ENCODE measurements at regions not wholly inside any gene's neighbourhood (a gene's known extent, or its start where the extent isn't known, plus 50 kb on each side); places are given as distances from the start of the nearest gene placed in this dataset.

DNA sequence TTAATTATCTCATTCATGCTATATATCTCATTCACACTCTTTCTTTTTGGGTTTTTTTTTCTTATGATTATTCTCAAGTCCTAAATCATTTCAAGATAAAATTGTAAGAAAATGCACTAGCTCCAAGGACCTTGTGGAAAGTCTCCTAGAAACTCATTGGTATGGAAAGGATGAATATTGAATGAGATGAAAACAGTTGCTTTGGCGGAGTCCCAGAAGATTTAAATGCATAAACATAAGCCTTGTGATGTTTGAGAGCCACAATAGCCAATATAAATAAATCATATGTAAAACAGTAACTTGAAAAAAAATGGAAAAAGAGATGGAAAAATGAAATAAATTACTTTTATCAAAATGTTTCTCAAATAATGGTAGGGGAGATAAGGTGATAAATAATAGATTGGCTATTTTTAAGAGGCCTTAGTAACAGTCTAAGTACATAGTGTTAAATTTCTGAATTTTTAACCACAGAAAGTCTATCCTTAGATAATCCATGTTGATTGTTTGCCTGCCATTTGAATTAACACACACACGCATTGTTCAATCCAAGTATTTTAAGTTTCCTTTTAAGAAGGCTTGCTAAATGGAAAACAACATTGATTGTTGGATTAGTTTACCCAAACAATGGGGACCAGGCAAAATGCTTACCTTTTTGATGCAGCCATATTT lies 81.1 kb upstream of the CD2AP start:
- peaks cover 2% of the 10 kb centered on the region; the same call in 1 of the 2 replicates for H3K27me3 ChIP-seq (replicated peaks; ENCODE audit: control insufficient read depth, insufficient read depth, low read length)
- TF ChIP-seq, protein P1, sequence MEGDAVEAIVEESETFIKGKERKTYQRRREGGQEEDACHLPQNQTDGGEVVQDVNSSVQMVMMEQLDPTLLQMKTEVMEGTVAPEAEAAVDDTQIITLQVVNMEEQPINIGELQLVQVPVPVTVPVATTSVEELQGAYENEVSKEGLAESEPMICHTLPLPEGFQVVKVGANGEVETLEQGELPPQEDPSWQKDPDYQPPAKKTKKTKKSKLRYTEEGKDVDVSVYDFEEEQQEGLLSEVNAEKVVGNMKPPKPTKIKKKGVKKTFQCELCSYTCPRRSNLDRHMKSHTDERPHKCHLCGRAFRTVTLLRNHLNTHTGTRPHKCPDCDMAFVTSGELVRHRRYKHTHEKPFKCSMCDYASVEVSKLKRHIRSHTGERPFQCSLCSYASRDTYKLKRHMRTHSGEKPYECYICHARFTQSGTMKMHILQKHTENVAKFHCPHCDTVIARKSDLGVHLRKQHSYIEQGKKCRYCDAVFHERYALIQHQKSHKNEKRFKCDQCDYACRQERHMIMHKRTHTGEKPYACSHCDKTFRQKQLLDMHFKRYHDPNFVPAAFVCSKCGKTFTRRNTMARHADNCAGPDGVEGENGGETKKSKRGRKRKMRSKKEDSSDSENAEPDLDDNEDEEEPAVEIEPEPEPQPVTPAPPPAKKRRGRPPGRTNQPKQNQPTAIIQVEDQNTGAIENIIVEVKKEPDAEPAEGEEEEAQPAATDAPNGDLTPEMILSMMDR (IDR thresholded peaks at IDR 0.05; ENCODE audit: insufficient read depth, low read length, poor library complexity, severe bottlenecking): no peak
- no peaks in the 10 kb centered on the region for H3K36me3 ChIP-seq (ENCODE audit: control insufficient read depth, insufficient read depth, low read length)
- no peak overlapping the region for H3K4me3 ChIP-seq (replicated peaks; ENCODE audit: low read depth, low read length)
- DNase-seq (ENCODE audit: extremely low read depth, insufficient read length): no peak

DNA sequence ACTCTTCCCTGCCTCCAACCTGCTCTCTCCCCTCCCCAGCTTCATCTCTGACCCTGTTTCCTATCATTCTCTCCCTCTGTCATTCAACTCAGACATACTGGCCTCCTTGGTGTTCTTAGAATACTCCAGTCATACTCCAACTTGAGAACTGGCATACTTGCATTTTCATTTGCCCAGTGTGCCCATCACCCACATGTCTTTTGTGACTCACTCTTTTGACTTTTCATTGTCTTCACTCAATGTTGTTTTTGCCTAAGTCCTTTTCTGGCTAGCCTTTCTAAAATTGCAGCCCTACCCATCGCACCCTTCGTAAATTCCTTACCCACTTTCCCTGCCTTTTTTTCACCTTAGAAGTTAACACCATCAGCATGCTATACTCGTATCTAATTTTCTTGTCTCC lies 77.0 kb upstream of the CD2AP start:
- TF ChIP-seq, protein P1 (IDR thresholded peaks at IDR 0.05; ENCODE audit: insufficient read depth, low read length, poor library complexity, severe bottlenecking): no peak
- peaks cover 2% of the 10 kb centered on the region; the same call in 1 of the 2 replicates for H3K27me3 ChIP-seq (replicated peaks; ENCODE audit: control insufficient read depth, insufficient read depth, low read length)
- H3K36me3 ChIP-seq (ENCODE audit: control insufficient read depth, insufficient read depth, low read length): no peaks in the 10 kb centered on the region
- DNase-seq (ENCODE audit: extremely low read depth, insufficient read length): no peak
- H3K4me3 ChIP-seq (replicated peaks; ENCODE audit: low read depth, low read length): no peak overlapping the region

DNA sequence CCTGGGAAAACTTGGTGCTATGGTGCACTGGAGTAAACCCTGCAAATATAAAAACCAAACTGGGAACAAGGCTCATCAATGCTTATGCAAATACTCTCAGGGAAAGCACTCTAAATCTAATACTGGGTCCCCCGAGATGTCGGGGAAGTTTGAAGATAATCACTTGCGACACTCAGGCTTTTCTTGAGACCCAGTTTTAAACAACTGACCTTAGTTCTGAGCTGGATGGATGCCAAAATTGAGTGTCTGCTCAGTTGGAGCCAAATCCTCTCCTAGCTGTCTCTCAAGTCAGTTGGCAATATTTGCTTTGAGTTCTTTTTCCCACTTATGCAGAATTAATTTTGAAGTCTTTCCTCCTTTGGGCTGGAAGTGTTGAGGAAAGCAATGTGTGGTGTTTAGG lies 75.5 kb upstream of the CD2AP start:
- no peak for DNase-seq (ENCODE audit: extremely low read depth, insufficient read length)
- no peak overlapping the region for H3K4me3 ChIP-seq (replicated peaks; ENCODE audit: low read depth, low read length)
- no peaks in the 10 kb centered on the region for H3K36me3 ChIP-seq (ENCODE audit: control insufficient read depth, insufficient read depth, low read length)
- H3K27me3 ChIP-seq (replicated peaks; ENCODE audit: control insufficient read depth, insufficient read depth, low read length): peaks cover 2% of the 10 kb centered on the region; the same call in 1 of the 2 replicates
- TF ChIP-seq, protein P1 (IDR thresholded peaks at IDR 0.05; ENCODE audit: insufficient read depth, low read length, poor library complexity, severe bottlenecking): no peak

DNA sequence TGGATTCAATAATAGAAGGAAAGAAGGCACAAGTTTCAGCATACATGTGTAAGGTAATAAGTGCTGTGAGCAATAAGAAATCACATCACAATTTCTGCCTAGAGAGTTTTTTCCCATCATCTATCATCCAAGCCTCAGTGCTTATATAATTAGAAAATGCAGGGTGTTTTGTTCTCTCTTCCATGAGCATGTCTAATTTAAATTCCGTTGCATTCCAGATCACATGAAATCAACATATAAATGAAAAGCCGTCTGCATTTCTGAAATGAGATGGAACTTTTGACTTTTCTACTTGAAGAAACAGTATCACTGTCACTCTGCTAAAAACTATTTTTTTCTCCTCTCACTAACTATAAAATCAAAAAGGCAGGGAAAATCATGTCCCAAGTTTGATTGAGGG lies 74.5 kb upstream of the CD2AP start:
- no peak overlapping the region for H3K4me3 ChIP-seq (replicated peaks; ENCODE audit: low read depth, low read length)
- DNase-seq (ENCODE audit: extremely low read depth, insufficient read length): no peak
- peaks cover 2% of the 10 kb centered on the region; the same call in 1 of the 2 replicates for H3K27me3 ChIP-seq (replicated peaks; ENCODE audit: control insufficient read depth, insufficient read depth, low read length)
- TF ChIP-seq, protein P1 (IDR thresholded peaks at IDR 0.05; ENCODE audit: insufficient read depth, low read length, poor library complexity, severe bottlenecking): no peak
- H3K36me3 ChIP-seq (ENCODE audit: control insufficient read depth, insufficient read depth, low read length): no peaks in the 10 kb centered on the region

DNA sequence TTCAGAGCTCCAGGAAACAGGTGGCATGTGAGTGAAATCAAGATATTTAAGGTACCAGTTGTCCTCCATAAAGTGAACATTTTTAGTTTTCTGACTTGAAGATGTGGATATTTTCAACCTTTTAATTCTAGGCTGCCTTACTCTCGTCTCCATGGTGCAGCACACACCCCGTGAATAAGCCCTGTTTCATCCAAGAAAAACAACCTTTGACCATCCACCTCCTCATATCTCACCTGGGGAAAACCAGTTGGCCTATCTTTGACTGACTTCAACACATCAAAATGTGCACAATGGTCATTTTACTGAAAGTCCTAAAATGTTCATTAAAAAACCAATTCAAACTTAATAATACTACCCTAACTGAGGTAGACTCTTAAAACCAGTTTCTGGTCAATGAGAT lies 73.8 kb upstream of the CD2AP start:
- Histone ChIP-seq H3K36me3 (ENCODE audit: control insufficient read depth, insufficient read depth, low read length) (no peaks in the 10 kb centered on the region), H3K27me3 (replicated peaks; ENCODE audit: control insufficient read depth, insufficient read depth, low read length) (no peaks in the 10 kb centered on the region; the same call in 1 of the 2 replicates), H3K4me3 (replicated peaks; ENCODE audit: low read depth, low read length) (no peak overlapping the region)
- DNase-seq (ENCODE audit: extremely low read depth, insufficient read length): no peak
- TF ChIP-seq, protein P1 (IDR thresholded peaks at IDR 0.05; ENCODE audit: insufficient read depth, low read length, poor library complexity, severe bottlenecking): no peak

All from GM06990 (cell line).